ENCODE measurements at regions not wholly inside any gene's neighbourhood (a gene's known extent, or its start where the extent isn't known, plus 50 kb on each side); places are given as distances from the start of the nearest gene placed in this dataset.

DNA sequence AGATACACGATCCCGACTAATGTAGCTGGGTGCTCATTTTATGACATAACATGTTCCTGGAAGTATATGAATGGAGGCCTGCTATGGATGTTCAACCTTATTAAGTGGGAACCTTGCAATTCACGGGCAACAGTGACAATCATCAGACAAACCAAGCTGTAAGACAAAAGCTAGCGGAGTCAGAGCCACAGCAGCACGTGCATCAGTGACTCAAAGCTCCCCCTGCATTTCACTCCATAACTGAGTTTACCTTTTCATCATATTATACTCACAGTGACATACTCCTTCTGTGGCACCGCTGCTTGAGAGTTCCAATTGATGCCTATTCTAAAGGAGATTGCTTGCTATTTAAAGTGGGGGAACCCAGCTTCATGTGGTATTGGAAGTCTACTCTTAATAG, 176.0 kb upstream of the PITRM1 start:
- no peak overlapping the region for H3K9ac ChIP-seq (ENCODE audit: low read depth, low read length)
- H3K4me1 ChIP-seq (ENCODE audit: insufficient read depth, low read length): no peaks in the 10 kb centered on the region
- no peaks in the 10 kb centered on the region for H3K36me3 ChIP-seq (ENCODE audit: insufficient read depth, low read length)
- H3K9me3 ChIP-seq (ENCODE audit: control insufficient read depth, insufficient read depth, low read length): no peaks in the 10 kb centered on the region

DNA sequence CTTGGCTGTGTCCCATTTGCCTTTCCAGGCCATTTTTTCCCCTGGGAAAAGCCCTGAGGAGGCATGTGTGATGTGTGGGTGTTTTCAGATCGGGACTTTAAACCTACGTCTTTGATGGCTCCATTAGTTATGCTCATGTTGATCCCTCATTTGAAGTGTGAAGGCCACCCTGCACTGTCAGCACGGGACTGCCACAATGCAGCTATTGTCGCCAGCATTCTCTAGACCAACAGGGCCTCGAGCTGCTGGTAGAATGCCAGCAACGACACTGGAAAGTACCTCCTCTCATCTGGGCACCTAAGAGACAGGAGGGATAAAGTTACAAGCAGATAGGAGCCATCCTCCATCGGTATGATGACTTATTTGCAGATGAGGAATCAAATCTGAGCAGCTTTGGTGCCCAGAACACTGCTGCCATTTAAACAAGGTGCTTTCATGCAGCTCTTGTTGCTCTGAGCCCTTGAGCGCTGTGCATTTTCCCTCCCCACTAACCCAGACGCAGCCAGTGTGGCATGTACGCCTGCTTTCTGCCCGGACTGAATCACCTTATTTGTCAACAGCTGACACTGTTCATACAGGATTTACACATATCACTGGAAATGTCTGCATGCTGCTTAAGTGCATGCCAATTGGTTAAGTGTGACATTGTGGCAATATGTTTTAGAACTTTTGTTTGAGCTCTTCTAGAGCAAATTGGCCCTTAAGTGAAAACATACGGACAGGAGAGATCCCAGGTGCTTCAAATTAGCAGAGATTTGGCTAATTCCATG, 175.0 kb upstream of the PITRM1 start:
- H3K36me3 ChIP-seq (ENCODE audit: insufficient read depth, low read length): no peaks in the 10 kb centered on the region

DNA sequence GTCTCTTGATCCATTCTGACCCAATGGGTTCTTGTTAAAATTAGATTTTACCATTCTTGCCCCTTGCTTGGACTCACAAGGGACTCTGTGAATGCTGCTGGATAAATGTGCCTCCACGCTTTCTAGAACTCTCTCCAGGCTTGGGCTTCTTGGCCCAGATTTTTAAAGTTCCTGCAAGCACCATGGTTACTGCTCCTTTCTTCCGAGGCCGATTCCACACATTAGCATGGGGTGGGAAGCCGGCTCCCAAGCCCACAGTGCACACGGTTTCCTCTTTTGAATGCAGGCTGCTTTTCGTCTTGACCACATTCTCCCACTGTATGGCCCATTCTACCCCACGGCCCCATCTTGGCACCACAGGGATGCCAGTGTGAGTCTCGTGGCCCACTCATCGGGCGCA, 174.3 kb upstream of the PITRM1 start:
- Histone ChIP-seq H3K9me3 (ENCODE audit: control insufficient read depth, insufficient read depth, low read length) (no peaks in the 10 kb centered on the region), H3K4me1 (ENCODE audit: insufficient read depth, low read length) (no peaks in the 10 kb centered on the region), H3K36me3 (ENCODE audit: insufficient read depth, low read length) (no peaks in the 10 kb centered on the region), H3K9ac (ENCODE audit: low read depth, low read length) (no peak overlapping the region)

More for the DNA sequence above, 175.0 kb upstream of the PITRM1 start:
- Histone ChIP-seq H3K4me1 (ENCODE audit: insufficient read depth, low read length) (no peaks in the 10 kb centered on the region), H3K9me3 (ENCODE audit: control insufficient read depth, insufficient read depth, low read length) (no peaks in the 10 kb centered on the region), H3K9ac (ENCODE audit: low read depth, low read length) (no peak overlapping the region)

DNA sequence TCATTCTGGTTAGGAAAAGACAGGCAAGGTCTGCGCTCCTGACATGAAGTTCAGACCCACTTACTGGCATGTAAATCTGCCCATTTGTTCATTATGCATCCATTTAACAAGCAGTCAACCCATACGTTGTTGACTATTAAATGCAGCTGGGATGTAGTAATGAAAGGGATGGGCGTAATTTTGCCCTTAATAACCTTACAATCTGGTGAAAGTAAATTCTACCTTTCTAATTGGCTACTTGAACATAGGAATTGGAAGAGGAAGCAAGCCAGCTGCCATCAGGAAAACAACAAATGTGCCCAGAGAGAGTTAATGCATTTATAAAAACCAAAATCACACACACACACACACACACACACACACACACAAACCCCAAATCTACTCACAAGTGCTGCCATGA, 170.2 kb upstream of the PITRM1 start:
- no peaks in the 10 kb centered on the region for H3K9me3 ChIP-seq (ENCODE audit: control insufficient read depth, insufficient read depth, low read length)
- no peak overlapping the region for H3K9ac ChIP-seq (ENCODE audit: low read depth, low read length)
- no peaks in the 10 kb centered on the region for H3K36me3 ChIP-seq (ENCODE audit: insufficient read depth, low read length)
- no peaks in the 10 kb centered on the region for H3K4me1 ChIP-seq (ENCODE audit: insufficient read depth, low read length)

DNA sequence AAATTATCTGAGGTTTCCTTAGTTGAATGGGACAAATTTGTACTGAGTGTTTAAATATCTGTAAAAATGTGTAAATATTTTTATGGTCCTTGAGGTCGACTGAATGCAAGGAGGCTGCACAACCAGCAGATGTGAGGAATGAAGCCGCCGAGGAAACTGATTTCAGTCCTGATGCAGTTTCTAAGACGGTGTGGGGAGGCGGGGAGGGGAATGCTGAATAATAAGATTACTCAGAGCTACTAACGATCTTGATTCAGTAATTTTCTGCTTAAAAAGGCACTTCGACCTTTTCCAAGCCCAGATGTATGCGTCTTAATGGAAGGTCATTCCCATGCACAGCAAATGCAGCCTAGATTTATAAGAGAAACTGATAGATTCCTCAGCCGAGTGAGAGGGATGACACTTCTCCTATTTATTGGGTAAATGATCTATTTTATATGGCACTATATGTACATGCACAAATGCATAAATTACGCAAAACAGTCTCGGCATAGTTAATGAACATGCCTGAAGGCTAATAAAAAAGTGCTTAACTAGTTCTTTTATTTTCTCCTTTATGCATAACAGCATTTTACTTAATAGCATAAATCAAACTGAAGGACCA, 167.6 kb upstream of the PITRM1 start:
- Histone ChIP-seq H3K4me1 (ENCODE audit: insufficient read depth, low read length) (no peaks in the 10 kb centered on the region), H3K9me3 (ENCODE audit: control insufficient read depth, insufficient read depth, low read length) (no peaks in the 10 kb centered on the region), H3K9ac (ENCODE audit: low read depth, low read length) (no peak overlapping the region), H3K36me3 (ENCODE audit: insufficient read depth, low read length) (no peaks in the 10 kb centered on the region; the same call in 1 of the 2 replicates)

DNA sequence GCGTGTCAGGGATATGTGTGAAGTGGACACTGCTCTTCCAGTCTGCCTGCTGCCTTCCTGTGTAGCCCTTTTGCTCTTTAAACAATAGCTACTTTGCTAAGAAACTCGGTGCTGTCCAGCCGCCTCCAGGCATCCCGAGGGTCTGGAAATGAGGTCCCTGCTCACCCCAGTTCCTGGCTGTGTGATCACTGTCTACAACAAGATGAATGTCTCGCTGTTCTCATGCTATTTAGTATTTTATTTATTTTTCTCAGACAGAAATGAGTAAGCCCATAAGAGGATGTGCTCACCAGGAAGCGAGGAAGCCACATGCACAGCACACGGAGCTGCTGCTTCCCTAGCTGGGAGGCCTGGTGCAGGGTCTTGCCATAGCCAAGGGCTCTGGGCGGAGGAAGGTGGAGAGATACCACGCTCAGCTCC, 167.0 kb upstream of the PITRM1 start:
- no peaks in the 10 kb centered on the region for H3K4me1 ChIP-seq (ENCODE audit: insufficient read depth, low read length)
- no peak overlapping the region for H3K9ac ChIP-seq (ENCODE audit: low read depth, low read length)
- H3K9me3 ChIP-seq (ENCODE audit: control insufficient read depth, insufficient read depth, low read length): no peaks in the 10 kb centered on the region
- no peaks in the 10 kb centered on the region; the same call in 1 of the 2 replicates for H3K36me3 ChIP-seq (ENCODE audit: insufficient read depth, low read length)

DNA sequence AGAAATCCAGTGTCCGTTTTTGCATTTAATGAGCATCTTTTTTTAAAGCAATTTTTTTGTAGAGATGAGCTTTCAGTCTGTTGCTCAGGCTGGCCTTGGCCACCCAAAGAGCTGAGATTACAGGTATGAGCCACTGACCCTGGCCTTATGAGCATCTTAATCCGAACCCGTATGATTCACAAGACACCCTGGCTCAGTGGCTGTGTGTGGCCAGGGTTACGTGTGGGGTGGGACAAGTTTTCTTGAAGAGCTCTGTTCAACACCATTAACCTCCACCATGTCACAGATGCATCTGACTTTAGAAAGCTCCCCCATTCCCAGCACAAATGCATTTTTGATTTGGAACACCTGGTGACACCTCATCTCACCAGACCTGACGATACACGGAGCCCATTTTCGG, 166.5 kb upstream of the PITRM1 start:
- Histone ChIP-seq H3K9me3 (ENCODE audit: control insufficient read depth, insufficient read depth, low read length) (no peaks in the 10 kb centered on the region), H3K36me3 (ENCODE audit: insufficient read depth, low read length) (no peaks in the 10 kb centered on the region; the same call in 1 of the 2 replicates), H3K9ac (ENCODE audit: low read depth, low read length) (no peak overlapping the region), H3K4me1 (ENCODE audit: insufficient read depth, low read length) (no peaks in the 10 kb centered on the region)

DNA sequence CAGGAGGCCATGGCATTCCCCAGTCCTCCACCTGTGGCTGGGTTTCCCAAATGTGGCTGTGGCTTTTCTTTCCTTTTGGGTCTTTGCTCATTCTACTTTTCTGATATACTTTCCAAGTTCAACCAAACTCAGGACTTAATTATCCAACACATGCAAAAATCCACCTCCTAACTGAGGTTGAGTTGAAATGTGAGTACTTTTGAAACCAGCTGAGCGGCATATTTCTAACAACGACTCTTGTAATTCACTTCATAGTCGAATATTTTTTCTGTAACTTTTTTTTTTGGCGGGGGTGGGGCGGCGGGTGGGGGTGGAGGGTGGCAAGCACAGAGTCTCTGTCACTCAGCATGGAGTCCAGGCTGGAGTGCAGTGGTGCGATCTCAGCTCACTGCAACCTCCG, 165.2 kb upstream of the PITRM1 start:
- peaks cover 2% of the 10 kb centered on the region; the same call in 1 of the 2 replicates for H3K4me1 ChIP-seq (ENCODE audit: insufficient read depth, low read length)
- no peak overlapping the region for H3K9ac ChIP-seq (ENCODE audit: low read depth, low read length)

DNA sequence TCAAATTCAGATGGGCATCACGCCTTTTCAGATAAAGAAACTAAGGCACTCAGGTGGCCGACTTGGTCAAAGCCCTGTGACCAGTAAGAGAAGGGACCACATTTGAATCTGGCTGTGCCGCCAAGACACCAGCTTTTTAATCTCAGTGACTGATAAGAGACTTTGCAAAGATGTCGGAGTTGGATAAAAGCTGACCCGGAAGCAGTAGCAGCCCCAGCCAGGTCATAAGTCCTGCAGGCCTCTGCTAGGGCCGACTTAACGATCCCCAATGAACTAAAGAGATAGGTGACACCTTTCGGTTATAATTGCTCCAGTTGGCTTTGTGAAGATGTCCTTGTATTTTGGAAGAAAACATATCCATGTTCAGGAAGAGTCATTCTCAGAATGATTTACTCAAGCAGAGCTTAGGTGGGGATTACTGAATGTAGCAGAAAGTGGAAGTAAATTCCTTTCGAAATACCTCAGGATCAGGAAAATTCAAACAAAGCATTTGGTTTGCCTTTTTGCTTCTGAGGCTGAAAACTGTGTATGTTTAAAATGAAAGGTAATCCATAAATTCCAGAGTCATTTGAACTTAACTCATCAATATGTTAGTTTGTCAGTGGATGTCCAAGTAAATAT, 164.2 kb upstream of the PITRM1 start:
- no peaks in the 10 kb centered on the region for H3K9me3 ChIP-seq (ENCODE audit: control insufficient read depth, insufficient read depth, low read length)
- H3K9ac ChIP-seq (ENCODE audit: low read depth, low read length): no peak overlapping the region
- no peaks in the 10 kb centered on the region; the same call in 1 of the 2 replicates for H3K36me3 ChIP-seq (ENCODE audit: insufficient read depth, low read length)
- H3K4me1 ChIP-seq (ENCODE audit: insufficient read depth, low read length): peaks cover 7% of the 10 kb centered on the region; the same call in 1 of the 2 replicates

More for the DNA sequence above, 165.2 kb upstream of the PITRM1 start:
- Histone ChIP-seq H3K9me3 (ENCODE audit: control insufficient read depth, insufficient read depth, low read length) (no peaks in the 10 kb centered on the region), H3K36me3 (ENCODE audit: insufficient read depth, low read length) (no peaks in the 10 kb centered on the region; the same call in 1 of the 2 replicates)

DNA sequence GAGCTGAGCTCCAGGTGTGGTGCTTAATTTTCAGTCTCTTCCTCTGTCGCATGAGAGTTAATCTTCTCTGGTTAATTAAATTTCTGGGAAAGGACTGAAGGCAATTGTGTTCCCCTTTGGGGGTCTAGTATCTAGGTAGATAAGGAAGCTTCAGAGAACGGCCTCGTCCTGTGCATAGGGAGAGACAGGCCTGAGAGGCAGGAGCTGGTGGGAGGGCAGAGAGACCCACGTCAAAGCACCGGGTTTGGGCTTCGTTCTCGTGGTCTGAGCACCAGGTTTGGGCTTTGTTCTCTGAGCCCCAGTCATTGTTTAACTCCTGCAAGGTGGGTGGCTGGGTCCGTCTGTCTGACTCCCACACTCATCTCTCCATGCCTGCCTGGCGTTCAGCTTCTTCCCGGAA, 160.8 kb upstream of the PITRM1 start:
- Histone ChIP-seq H3K9ac (ENCODE audit: low read depth, low read length) (no peak overlapping the region), H3K4me1 (ENCODE audit: insufficient read depth, low read length) (peaks cover 13% of the 10 kb centered on the region; the same call in 1 of the 2 replicates), H3K9me3 (ENCODE audit: control insufficient read depth, insufficient read depth, low read length) (no peaks in the 10 kb centered on the region), H3K36me3 (ENCODE audit: insufficient read depth, low read length) (no peaks in the 10 kb centered on the region; the same call in 1 of the 2 replicates)

DNA sequence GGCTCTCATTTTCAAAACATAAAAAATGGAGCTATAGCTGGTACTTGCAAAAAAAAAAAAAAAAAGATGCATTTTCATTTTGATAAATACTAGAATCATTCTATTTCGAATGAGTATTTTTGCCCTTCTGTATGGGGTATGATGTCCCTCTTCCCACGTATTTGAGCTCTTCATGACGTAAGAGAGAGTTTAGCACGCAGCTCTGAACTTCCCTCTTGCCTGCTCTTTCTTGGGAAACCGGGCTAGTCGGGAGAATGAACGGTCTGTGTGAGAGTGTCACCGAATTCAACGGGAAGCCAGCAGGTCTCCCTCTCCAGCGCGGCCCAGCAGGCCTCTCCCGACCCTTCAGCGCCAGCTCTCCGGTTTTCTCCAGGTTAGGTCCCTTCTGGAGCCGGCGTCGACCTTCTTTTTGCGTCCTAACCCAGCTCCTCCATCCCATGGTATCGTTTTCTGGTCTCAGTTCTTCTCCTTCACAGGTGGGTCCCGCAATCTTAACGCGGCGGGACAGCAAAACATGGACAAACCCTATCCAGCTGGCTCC, 159.2 kb upstream of the PITRM1 start:
- H3K4me1 ChIP-seq (ENCODE audit: insufficient read depth, low read length): peaks cover 13% of the 10 kb centered on the region; the same call in 1 of the 2 replicates
- no peaks in the 10 kb centered on the region; the same call in 1 of the 2 replicates for H3K36me3 ChIP-seq (ENCODE audit: insufficient read depth, low read length)
- no peaks in the 10 kb centered on the region for H3K9me3 ChIP-seq (ENCODE audit: control insufficient read depth, insufficient read depth, low read length)
- no peak overlapping the region for H3K9ac ChIP-seq (ENCODE audit: low read depth, low read length)

DNA sequence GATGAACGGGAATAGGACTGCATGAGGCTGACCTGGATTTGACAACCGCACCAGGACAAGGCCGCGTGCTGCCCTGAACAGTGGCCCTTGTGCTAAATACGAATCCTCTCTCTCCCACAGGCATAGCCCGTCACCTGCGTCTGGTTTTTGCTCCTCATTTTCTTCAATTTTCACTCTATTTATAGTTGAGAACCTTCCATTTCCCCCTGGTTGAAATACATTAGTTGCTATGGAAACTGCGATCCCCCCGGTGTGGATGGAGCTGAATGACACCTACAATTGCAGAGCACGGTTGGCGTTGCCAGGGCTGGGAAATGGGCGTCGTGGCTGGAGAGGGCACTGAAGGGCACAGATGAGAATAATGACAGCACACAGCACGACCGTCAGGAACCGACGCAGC, 158.6 kb upstream of the PITRM1 start:
- H3K9me3 ChIP-seq (ENCODE audit: control insufficient read depth, insufficient read depth, low read length): no peaks in the 10 kb centered on the region
- H3K36me3 ChIP-seq (ENCODE audit: insufficient read depth, low read length): no peaks in the 10 kb centered on the region
- peaks cover 13% of the 10 kb centered on the region; the same call in 1 of the 2 replicates for H3K4me1 ChIP-seq (ENCODE audit: insufficient read depth, low read length)
- no peak overlapping the region for H3K9ac ChIP-seq (ENCODE audit: low read depth, low read length)

DNA sequence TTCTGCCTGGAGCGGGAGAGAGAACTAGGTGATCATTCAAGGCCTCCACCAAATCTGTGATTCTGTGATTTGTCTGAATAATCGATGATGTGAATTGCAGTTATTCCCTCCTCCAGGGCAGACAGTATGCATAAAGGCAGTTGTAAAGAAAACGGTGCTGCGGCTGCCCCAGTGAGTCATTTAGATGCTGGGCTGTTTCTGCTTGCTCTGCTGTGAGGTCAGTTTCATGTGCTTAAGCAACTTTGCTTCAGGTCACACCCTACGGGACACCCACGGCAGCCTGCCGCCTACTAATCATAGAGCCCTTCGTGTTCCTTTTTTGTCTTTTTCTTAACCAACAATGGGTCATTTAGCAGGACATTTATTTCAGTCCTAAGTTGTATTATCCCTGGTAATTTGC, 158.1 kb upstream of the PITRM1 start:
- Histone ChIP-seq H3K36me3 (ENCODE audit: insufficient read depth, low read length) (no peaks in the 10 kb centered on the region), H3K4me1 (ENCODE audit: insufficient read depth, low read length) (peaks cover 13% of the 10 kb centered on the region; the same call in 1 of the 2 replicates), H3K9me3 (ENCODE audit: control insufficient read depth, insufficient read depth, low read length) (no peaks in the 10 kb centered on the region), H3K9ac (ENCODE audit: low read depth, low read length) (no peak overlapping the region)

DNA sequence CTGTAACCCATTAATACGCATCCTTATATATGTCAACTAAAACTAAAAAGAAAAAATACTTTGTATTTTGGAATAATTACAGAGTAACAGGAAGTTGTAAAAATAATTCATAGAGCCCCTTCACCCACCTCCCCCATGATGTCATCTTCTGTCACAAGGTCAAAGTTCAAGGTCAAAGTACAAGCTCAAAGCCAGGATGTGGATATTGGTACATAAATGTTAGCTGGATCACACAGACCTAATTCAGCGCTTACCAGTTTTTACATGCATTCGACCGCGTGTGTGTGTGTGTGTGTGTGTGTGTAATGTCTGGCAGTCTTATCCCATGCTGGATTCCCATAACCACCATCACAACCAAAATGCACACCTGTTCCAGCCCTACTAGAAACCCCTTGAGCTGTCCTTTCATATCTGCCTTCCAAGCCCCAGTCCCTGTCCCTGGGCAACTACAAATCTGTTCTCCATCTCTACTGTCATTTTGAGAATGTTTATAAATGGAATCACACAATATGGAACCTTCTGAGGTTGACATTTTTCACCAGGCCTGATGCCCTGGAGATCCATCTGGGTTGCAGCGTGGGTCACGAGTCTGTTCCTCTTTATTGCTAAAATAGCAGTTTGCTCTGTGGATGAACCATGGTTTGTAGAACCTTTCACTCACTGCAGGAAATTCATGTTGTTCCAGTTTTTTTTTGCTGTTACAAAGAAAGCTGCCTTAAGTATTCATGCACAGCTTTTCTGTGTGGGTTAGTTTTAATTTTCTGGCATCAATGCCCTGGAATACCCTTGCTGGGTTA, 153.6 kb upstream of the PITRM1 start:
- no peaks in the 10 kb centered on the region for H3K9me3 ChIP-seq (ENCODE audit: control insufficient read depth, insufficient read depth, low read length)
- H3K4me1 ChIP-seq (ENCODE audit: insufficient read depth, low read length): peaks cover 6% of the 10 kb centered on the region; the same call in 1 of the 2 replicates
- H3K9ac ChIP-seq (ENCODE audit: low read depth, low read length): no peak overlapping the region
- no peaks in the 10 kb centered on the region for H3K36me3 ChIP-seq (ENCODE audit: insufficient read depth, low read length)
